Thoracic aorta (tissue), 2 donors: ENCODE measurements at regions not wholly inside any gene's neighbourhood (a gene's known extent, or its start where the extent isn't known, plus 50 kb on each side); places are given as distances from the start of the nearest gene placed in this dataset.
"Not testable (repeated sequence)": the region's sequence is repeated elsewhere in the genome, so short reads cannot be mapped to it uniquely, and the experiment has no call there.

ENCODE experiments used
- ATAC-seq: fragments of 150-250 bp; one replicate; pipeline ENCODE4 v1.8.0; 2017; ENCODE audit warnings: low read depth; ENCODE audit not compliant: insufficient number of reproducible peaks, low FRiP score
- DNase-seq: peaks from one replicate; pipeline ENCODE4 v3.0.0-alpha.2; 2020; ENCODE audit warnings: low spot score
- H3K27ac ChIP-seq, 2 donors: fragments of 200-600 bp; sonication (generic); 1 replicate in 1 of 2; 2 replicates in 1 of 2; pipeline ENCODE4 v1.5.1; 2016; ENCODE audit warnings: mild to moderate bottlenecking in 2 of 2, moderate library complexity in 2 of 2
- H3K27me3 ChIP-seq: fragments of 200-600 bp; sonication (generic); replicated peaks from 2 replicates; pipeline ENCODE4 v1.6.0; 2016; ENCODE audit warnings: mild to moderate bottlenecking; ENCODE audit not compliant: insufficient read depth
- H3K36me3 ChIP-seq: fragments of 200-600 bp; sonication (generic); one replicate; pipeline ENCODE4 v1.5.1; 2016
- H3K4me1 ChIP-seq, 2 donors: fragments of 200-600 bp; sonication (generic); 1 replicate in 1 of 2; 2 replicates in 1 of 2; pipeline versions ENCODE4 v1.5.1 to v1.6.0; 2016; ENCODE audit warnings: low read depth in 2 of 2, mild to moderate bottlenecking in 1 of 2; ENCODE audit not compliant: control insufficient read depth in 1 of 2
- H3K4me3 ChIP-seq: fragments of 200-600 bp; sonication (generic); 2 replicates; pipeline ENCODE4 v1.5.1; 2016; ENCODE audit warnings: mild to moderate bottlenecking
- H3K9me3 ChIP-seq: fragments of 200-600 bp; sonication (generic); 2 replicates; pipeline ENCODE4 v1.5.1; 2016
- CTCF ChIP-seq: fragments of 200-600 bp; sonication (generic); IDR thresholded peaks from one replicate; pipeline ENCODE4 v1.5.1; 2019; ENCODE audit warnings: antibody characterized with exemption

GRCh38 chr20:61092251-61092650 is 159.8 kb upstream of the CDH4 start:
- H3K4me3 ChIP-seq: no peak overlapping the region
- no peaks in the 10 kb centered on the region for H3K36me3 ChIP-seq
- no peaks in the 10 kb centered on the region for H3K4me1 ChIP-seq
- no peaks in the 10 kb centered on the region for H3K27me3 ChIP-seq
- peaks cover 5% of the 10 kb centered on the region for H3K9me3 ChIP-seq
- TF ChIP-seq CTCF: no peak
- ATAC-seq (no peak), DNase-seq (no peak)
- H3K27ac ChIP-seq: no peak overlapping the region

- no peaks in the 10 kb centered on the region for H3K4me1 ChIP-seq
- DNase-seq: no peak
- H3K4me3 ChIP-seq: no peak overlapping the region
- no peak for ATAC-seq
- no peak for TF ChIP-seq CTCF
- no peaks in the 10 kb centered on the region for H3K36me3 ChIP-seq
- no peak overlapping the region for H3K27ac ChIP-seq
- no peaks in the 10 kb centered on the region for H3K27me3 ChIP-seq
- H3K9me3 ChIP-seq: peaks cover 5% of the 10 kb centered on the region
Measured at GRCh38 chr20:61094581-61094980, 157.5 kb upstream of the CDH4 start.

- ATAC-seq: no peak
- no peak for DNase-seq
- H3K27me3 ChIP-seq: no peaks in the 10 kb centered on the region
- no peak for TF ChIP-seq CTCF
- H3K9me3 ChIP-seq: peaks cover 5% of the 10 kb centered on the region
- H3K27ac ChIP-seq: no peak overlapping the region
- H3K4me3 ChIP-seq: no peak overlapping the region
- no peaks in the 10 kb centered on the region for H3K4me1 ChIP-seq
- H3K36me3 ChIP-seq: no peaks in the 10 kb centered on the region
Measured at GRCh38 chr20:61096463-61096862, 155.6 kb upstream of the CDH4 start.

- DNase-seq: no peak
- H3K9me3 ChIP-seq: no peaks in the 10 kb centered on the region
- no peak for TF ChIP-seq CTCF
- no peak for ATAC-seq
- no peak overlapping the region for H3K4me3 ChIP-seq
- H3K27ac ChIP-seq: no peak overlapping the region
- H3K27me3 ChIP-seq: no peaks in the 10 kb centered on the region
- H3K36me3 ChIP-seq: no peaks in the 10 kb centered on the region
- H3K4me1 ChIP-seq: no peaks in the 10 kb centered on the region
Measured at GRCh38 chr20:61099806-61100205, 152.3 kb upstream of the CDH4 start.

GRCh38 chr20:61100489-61100888 is 151.6 kb upstream of the CDH4 start:
- ATAC-seq: no peak

GRCh38 chr20:61101321-61101720 is 150.7 kb upstream of the CDH4 start:
- H3K4me1 ChIP-seq, H3K4me3 ChIP-seq, DNase-seq, H3K9me3 ChIP-seq, H3K27me3 ChIP-seq, H3K36me3 ChIP-seq, ATAC-seq, H3K27ac ChIP-seq: not testable (repeated sequence)

More at GRCh38 chr20:61100489-61100888, 151.6 kb upstream of the CDH4 start:
- Histone ChIP-seq H3K27ac (no peak overlapping the region), H3K27me3 (no peaks in the 10 kb centered on the region), H3K9me3 (no peaks in the 10 kb centered on the region), H3K36me3 (no peaks in the 10 kb centered on the region), H3K4me3 (no peak overlapping the region), H3K4me1 (no peaks in the 10 kb centered on the region)
- DNase-seq: no peak
- TF ChIP-seq CTCF: no peak
